ENCODE measurements at regions not wholly inside any gene's neighbourhood (a gene's known extent, or its start where the extent isn't known, plus 50 kb on each side); places are given as distances from the start of the nearest gene placed in this dataset.

GRCh38 chr7:136405931-136406777 is 429.0 kb upstream of the MTPN start:
- DNase-seq (ENCODE audit: low spot score): peak; percentile 24
- CTCF ChIA-PET: interaction anchor here (0.6 to 0.7 kb wide), 6 partner anchors 27 to 990 kb away, joined by 3 to 5 read pairs (median 3); no protein-coding TSS in a partner anchor
- H3K27ac ChIP-seq: no peak overlapping the region
- TF ChIP-seq CTCF (conservative IDR thresholded peaks at IDR 0.05; ENCODE audit: low read depth): peak; percentile 90
- POLR2A ChIA-PET (ENCODE audit: low non-redundant PET): no interaction called here

GRCh38 chr7:136403591-136403990 is 426.4 kb upstream of the MTPN start:
- POLR2A ChIA-PET (ENCODE audit: low non-redundant PET): no interaction called here
- no peak for TF ChIP-seq CTCF (conservative IDR thresholded peaks at IDR 0.05; ENCODE audit: low read depth)
- H3K27ac ChIP-seq: no peak overlapping the region
- no peak for DNase-seq (ENCODE audit: low spot score)
- CTCF ChIA-PET: no interaction called here

- H3K27ac ChIP-seq: no peak overlapping the region
- DNase-seq (ENCODE audit: low spot score): no peak
- ChIA-PET POLR2A (ENCODE audit: low non-redundant PET) (no interaction called here), CTCF (no interaction called here)
- TF ChIP-seq CTCF (conservative IDR thresholded peaks at IDR 0.05; ENCODE audit: low read depth): no peak
These were observed 423.7 kb upstream of the MTPN start for GRCh38 chr7:136400877-136401276.

GRCh38 chr7:136399385-136399784 is 422.2 kb upstream of the MTPN start:
- no peak for TF ChIP-seq CTCF (conservative IDR thresholded peaks at IDR 0.05; ENCODE audit: low read depth)
- ChIA-PET CTCF (no interaction called here), POLR2A (ENCODE audit: low non-redundant PET) (no interaction called here)
- no peak for DNase-seq (ENCODE audit: low spot score)
- H3K27ac ChIP-seq: no peak overlapping the region

- no peak for DNase-seq (ENCODE audit: low spot score)
- POLR2A ChIA-PET (ENCODE audit: low non-redundant PET): no interaction called here
- no peak overlapping the region for H3K27ac ChIP-seq
- TF ChIP-seq CTCF (conservative IDR thresholded peaks at IDR 0.05; ENCODE audit: low read depth): no peak
- CTCF ChIA-PET: interaction anchor here (0.5 kb wide), 1 partner anchor 894 kb away, joined by 3 read pairs; no protein-coding TSS in a partner anchor
These were observed 415.7 kb upstream of the MTPN start for GRCh38 chr7:136392856-136393255.

- no peak overlapping the region for H3K27ac ChIP-seq
- no peak for TF ChIP-seq CTCF (conservative IDR thresholded peaks at IDR 0.05; ENCODE audit: low read depth)
- DNase-seq (ENCODE audit: low spot score): no peak
- POLR2A ChIA-PET (ENCODE audit: low non-redundant PET): no interaction called here
- CTCF ChIA-PET: no interaction called here
These were observed 414.2 kb upstream of the MTPN start for GRCh38 chr7:136391371-136391770.

Measured in RWPE1 (cell line).